Neuron (in vitro differentiated cells): ENCODE measurements at regions not wholly inside any gene's neighbourhood (a gene's known extent, or its start where the extent isn't known, plus 50 kb on each side); places are given as distances from the start of the nearest gene placed in this dataset.
A peak's percentile ranks its signal among the peaks of the same experiment; 100 is the strongest.
"Not testable (repeated sequence)": the region's sequence is repeated elsewhere in the genome, so short reads cannot be mapped to it uniquely, and the experiment has no call there.

Source experiments
- H2AFZ ChIP-seq: one replicate; pipeline ENCODE4 v1.6.1; 2013; ENCODE audit warnings: low read depth, mild to moderate bottlenecking, inconsistent platforms, low read length, moderate library complexity
- H3K27me3 ChIP-seq: one replicate; pipeline ENCODE4 v1.6.1; 2013; ENCODE audit warnings: low read length; ENCODE audit not compliant: insufficient read depth
- H3K36me3 ChIP-seq: one replicate; pipeline ENCODE4 v1.6.1; 2013; ENCODE audit warnings: low read length; ENCODE audit not compliant: insufficient read depth
- H3K4me1 ChIP-seq: one replicate; pipeline ENCODE4 v1.6.1; 2013; ENCODE audit warnings: low read length; ENCODE audit not compliant: insufficient read depth
- H3K4me3 ChIP-seq: 2 replicates; pipeline ENCODE4 v1.5.1; 2013; ENCODE audit warnings: mild to moderate bottlenecking, low read length, moderate library complexity
- H3K9me3 ChIP-seq: one replicate; pipeline ENCODE4 v1.6.1; 2013; ENCODE audit warnings: low read length

DNA sequence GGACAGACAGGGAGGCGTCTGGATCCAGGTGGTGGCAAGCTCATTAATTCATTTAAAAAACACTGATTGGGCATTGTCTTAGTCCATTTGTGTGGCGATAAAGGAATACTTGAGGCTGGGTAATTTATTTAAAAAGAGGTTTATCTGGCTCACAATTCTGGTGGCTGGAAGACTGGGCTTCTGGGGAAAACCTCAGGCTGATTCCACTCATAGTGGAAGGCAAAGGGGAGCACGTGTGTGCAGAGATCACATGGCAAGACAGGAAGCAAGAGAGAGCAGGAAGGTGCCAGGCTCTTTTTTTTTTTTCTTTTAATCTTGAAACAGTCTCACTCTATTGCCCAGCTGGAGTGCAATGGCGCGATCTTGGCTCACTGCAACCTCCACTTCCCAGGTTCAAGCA, 100.2 kb upstream of the METTL14 start:
- peaks cover 10% of the 10 kb centered on the region for H3K4me1 ChIP-seq
- H3K9me3 ChIP-seq: no peaks in the 10 kb centered on the region
- H2AFZ ChIP-seq: no peak overlapping the region
- no peak overlapping the region for H3K4me3 ChIP-seq
- H3K27me3 ChIP-seq: no peaks in the 10 kb centered on the region
- no peaks in the 10 kb centered on the region for H3K36me3 ChIP-seq

DNA sequence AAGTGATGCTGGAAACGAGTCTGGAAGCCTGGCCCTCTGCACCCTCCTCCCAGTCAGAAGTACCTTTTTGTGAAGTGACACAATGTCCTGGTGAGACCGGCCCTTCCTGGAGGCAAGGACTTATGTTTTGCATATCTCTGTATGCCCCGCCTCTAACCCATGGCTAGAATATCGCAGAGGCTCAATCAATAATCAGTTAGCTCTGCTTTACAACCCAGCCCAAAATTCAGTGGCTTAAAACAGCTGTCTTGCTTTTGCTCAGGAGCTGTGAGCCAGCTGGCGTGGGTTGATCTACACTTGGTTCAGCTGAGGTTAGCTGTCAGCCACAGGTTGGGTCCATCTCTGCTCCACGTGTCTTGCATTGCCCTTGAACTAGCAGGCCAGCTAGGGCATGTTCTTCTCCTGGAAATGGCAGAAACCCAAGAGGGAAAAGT, 98.8 kb upstream of the METTL14 start:
- Histone ChIP-seq H3K4me3 (no peak overlapping the region), H3K9me3 (no peaks in the 10 kb centered on the region), H3K36me3 (no peaks in the 10 kb centered on the region), H3K4me1 (peaks cover 15% of the 10 kb centered on the region), H3K27me3 (no peaks in the 10 kb centered on the region), H2AFZ (no peak overlapping the region)

- H2AFZ ChIP-seq: no peak overlapping the region
- no peaks in the 10 kb centered on the region for H3K27me3 ChIP-seq
- H3K36me3 ChIP-seq: no peaks in the 10 kb centered on the region
- no peak overlapping the region for H3K4me3 ChIP-seq
- H3K9me3 ChIP-seq: no peaks in the 10 kb centered on the region
- H3K4me1 ChIP-seq: peaks cover 15% of the 10 kb centered on the region
Observed at GRCh38 chr4:118587116-118587831, 97.9 kb upstream of the METTL14 start.

- H2AFZ ChIP-seq: no peak overlapping the region
- H3K27me3 ChIP-seq: no peaks in the 10 kb centered on the region
- peaks cover 15% of the 10 kb centered on the region for H3K4me1 ChIP-seq
- H3K9me3 ChIP-seq: no peaks in the 10 kb centered on the region
- no peaks in the 10 kb centered on the region for H3K36me3 ChIP-seq
- no peak overlapping the region for H3K4me3 ChIP-seq
Observed at GRCh38 chr4:118587946-118588345, 97.2 kb upstream of the METTL14 start.

DNA sequence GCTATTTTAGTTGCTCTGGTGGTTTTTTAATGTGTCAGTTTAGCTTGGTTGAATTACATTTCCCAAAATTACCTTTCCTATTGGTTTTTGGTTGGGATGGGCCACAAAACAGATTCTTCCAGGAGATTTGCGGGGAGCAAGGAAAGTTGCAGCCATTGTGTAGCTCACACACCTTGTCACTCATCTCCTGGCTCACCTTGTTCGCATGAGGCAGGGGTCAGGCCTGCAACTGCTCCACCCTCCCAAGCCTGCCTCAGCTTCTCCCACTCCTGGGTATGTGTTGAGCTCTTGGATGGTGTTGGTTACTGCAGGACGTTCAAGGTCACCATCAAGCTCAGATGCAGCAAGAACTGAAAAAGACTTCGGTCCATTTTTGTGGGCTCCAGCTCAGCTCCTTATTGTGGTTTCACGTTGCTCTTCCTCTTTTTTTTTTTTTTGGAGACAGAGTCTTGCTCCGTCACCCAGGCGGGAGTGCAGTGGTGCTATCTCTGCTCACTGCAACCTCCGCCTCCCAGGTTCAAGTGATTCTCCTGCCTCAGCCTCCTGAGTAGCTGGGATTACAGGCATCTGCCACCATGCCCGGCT, 95.6 kb upstream of the METTL14 start:
- Histone ChIP-seq H3K4me1 (peaks cover 8% of the 10 kb centered on the region), H2AFZ (no peak overlapping the region)

DNA sequence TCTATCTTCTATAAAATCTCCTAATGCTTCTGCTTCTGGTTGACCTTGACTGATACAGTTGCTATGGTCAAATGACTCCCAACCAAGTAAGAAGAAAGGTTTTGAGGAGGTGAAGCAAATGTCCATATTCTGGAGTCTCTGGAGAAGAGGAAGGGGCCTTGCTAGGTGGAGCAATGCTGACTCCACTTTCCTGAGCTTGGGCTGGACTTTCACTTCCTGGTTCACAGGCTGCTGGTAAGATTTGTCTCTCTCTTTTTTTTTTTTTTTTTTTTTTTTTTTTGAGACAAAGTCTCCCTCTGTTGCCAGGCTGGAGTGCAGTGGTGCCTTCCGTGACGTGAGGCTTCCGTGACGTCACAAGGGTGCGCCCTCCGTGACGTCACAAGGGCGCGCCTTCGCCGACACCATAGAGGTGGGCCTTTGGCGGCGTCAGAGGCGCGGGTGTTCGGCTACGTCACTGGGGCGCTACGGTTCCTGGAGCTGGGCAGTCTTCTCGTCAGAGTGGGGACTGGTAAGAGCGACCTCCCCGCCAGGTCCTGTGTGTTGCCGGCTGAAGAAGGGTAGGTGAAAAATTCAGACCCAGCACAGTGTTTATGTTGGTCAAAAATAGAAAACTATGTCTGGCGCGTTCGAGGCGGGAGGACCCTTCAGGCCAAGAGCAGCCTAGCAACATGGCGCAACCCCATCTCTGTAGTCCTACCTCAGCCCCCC, 93.7 kb upstream of the METTL14 start:
- not testable (repeated sequence) for H3K36me3 ChIP-seq, H3K4me1 ChIP-seq, H3K27me3 ChIP-seq, H3K9me3 ChIP-seq
- peak overlapping the region; percentile 83 for H3K4me3 ChIP-seq
- peak overlapping the region; percentile 98 for H2AFZ ChIP-seq

More for the DNA sequence above, 95.6 kb upstream of the METTL14 start:
- Histone ChIP-seq H3K36me3 (no peaks in the 10 kb centered on the region), H3K4me3 (no peak overlapping the region), H3K27me3 (no peaks in the 10 kb centered on the region), H3K9me3 (no peaks in the 10 kb centered on the region)

DNA sequence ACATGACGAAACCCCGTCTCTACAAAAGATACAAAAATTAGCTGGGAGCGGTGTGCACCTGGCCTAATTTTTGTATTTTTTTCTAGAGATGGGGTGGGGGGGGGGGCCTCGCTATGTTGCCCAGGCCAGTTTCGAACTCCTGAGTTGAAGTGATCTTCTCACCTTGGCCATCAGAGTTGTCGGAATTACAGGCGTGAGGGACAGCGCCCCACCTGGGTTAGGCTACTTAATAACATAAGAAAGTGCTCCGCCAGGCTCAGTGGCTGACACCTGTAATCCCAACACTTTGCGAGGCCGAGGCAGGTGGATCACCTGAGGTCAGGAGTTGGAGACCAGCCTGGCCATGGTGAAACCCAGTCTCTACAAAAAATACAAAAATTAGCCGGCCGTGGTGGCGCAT, 92.9 kb upstream of the METTL14 start:
- not testable (repeated sequence) for H3K4me1 ChIP-seq, H3K36me3 ChIP-seq, H2AFZ ChIP-seq, H3K27me3 ChIP-seq, H3K9me3 ChIP-seq
- H3K4me3 ChIP-seq: peak overlapping the region; percentile 83

DNA sequence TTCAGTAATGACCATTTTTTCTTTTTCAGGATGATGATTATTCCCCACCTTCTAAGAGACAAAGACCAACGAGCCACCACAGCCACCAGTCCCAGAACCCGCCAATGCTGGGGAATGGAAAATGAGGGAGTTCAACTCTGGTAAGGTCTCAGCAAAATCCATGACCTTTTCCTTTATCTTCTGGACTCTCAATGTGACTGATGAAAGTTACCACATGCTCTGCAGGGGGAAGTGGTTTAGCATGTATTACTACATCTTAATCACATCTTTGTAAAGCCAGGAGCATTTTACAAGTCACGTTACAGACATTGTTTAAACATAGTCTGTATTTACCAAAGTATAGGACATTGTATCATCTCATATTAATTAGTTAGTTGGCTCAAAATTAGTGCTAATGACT, 89.3 kb upstream of the METTL14 start:
- H3K4me1 ChIP-seq, H3K36me3 ChIP-seq, H3K9me3 ChIP-seq, H3K4me3 ChIP-seq, H3K27me3 ChIP-seq, H2AFZ ChIP-seq: not testable (repeated sequence)

- not testable (repeated sequence) for H3K9me3 ChIP-seq, H3K27me3 ChIP-seq, H2AFZ ChIP-seq, H3K4me1 ChIP-seq, H3K36me3 ChIP-seq, H3K4me3 ChIP-seq
Observed at GRCh38 chr4:118625097-118625496, 60.1 kb upstream of the METTL14 start.

GRCh38 chr4:118629697-118630096, 55.5 kb upstream of the METTL14 start:
- H2AFZ ChIP-seq, H3K9me3 ChIP-seq, H3K4me3 ChIP-seq, H3K4me1 ChIP-seq, H3K27me3 ChIP-seq: not testable (repeated sequence)
- H3K36me3 ChIP-seq: peaks cover 18% of the 10 kb centered on the region

DNA sequence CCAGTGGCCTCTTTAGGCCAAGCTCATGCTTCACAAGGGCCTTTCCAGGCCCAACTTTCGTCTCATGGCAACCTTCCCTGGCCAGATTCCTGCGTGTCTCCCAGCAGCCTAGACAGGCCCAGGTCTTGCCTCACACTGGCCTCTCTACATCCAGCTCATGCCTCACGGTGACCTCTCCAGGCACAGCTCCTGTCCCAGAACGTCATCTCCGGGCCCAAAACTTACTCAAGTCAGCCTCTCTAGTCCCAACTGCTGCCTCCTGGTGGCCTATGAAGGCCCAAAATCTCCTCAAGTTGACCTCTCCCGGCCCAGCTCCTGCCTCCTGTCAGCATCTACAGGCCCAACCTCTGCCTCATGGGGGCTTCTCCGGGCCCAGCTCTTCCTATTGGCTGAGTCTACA, 54.3 kb upstream of the METTL14 start:
- not testable (repeated sequence) for H2AFZ ChIP-seq, H3K4me3 ChIP-seq

DNA sequence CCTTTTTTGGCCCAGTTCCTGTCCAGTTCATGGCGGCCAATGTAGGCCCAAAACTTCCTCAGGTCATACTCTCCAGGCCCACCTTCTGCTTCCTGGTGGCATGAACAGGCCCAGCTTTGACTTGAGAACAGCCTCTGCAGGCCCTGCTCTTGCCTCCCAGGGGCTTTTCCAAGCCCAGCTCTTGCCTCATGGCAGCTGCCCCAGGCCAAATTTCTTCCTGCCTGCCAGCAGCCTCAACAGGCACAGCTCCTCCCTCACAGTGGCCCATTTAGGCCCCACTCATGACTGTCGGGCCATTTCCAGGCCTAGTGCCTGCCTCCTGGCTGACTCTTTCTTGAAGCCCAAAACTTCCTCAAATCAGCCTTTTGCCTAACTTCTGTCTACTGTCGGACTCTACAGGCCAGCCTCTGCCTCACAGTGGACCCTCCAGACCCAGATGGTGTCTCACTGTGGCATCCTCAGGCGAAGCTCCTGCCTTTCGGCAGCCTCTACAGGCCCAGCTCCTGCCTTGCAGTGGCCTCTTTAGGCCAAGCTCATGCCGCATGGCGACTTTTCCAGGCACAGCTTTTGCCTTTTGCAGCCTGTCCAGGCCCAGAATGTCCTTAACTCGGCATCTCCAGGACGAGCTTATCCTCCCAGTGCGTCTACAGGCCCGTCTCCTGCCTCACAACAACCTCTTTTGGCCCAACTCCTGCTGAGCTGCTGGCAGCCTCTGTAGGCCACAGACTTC, 53.7 kb upstream of the METTL14 start:
- H2AFZ ChIP-seq, H3K27me3 ChIP-seq: not testable (repeated sequence)
- H3K36me3 ChIP-seq: peaks cover 18% of the 10 kb centered on the region

More for the DNA sequence above, 54.3 kb upstream of the METTL14 start:
- peaks cover 18% of the 10 kb centered on the region for H3K36me3 ChIP-seq
- not testable (repeated sequence) for H3K9me3 ChIP-seq, H3K4me1 ChIP-seq, H3K27me3 ChIP-seq

DNA sequence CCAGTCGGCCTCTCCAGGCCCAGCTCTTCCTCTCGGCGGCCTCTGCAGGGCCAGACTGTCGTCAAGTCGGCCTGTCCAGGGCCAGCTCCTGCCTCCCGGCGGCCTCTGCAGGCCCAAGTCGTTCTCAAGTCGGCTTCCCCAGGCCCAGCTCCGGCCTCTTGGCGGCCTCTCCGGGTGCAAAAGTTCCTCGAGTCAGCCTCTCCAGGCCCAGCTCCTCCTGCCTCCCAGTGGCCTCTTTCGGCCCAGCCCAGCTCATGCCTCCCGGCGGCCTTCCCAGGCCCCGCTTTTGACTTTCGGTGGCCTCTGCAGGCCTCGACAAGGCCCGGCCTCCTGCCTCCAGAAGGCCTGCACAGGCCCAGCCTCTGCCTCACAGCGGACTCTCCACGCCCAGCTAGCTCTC, 51.7 kb upstream of the METTL14 start:
- H3K27me3 ChIP-seq, H2AFZ ChIP-seq, H3K9me3 ChIP-seq, H3K4me3 ChIP-seq, H3K4me1 ChIP-seq: not testable (repeated sequence)
- H3K36me3 ChIP-seq: peaks cover 18% of the 10 kb centered on the region

More for the DNA sequence above, 53.7 kb upstream of the METTL14 start:
- not testable (repeated sequence) for H3K4me3 ChIP-seq, H3K9me3 ChIP-seq, H3K4me1 ChIP-seq
